ENCODE measurements at regions not wholly inside any gene's neighbourhood (a gene's known extent, or its start where the extent isn't known, plus 50 kb on each side); places are given as distances from the start of the nearest gene placed in this dataset.

GRCh38 chr1:241444836-241445235 is 74.7 kb downstream of the FH start:
- TF ChIP-seq CTCF (IDR thresholded peaks at IDR 0.05) (no peak), POLR2A (IDR thresholded peaks at IDR 0.05) (no peak)
